ENCODE measurements at regions not wholly inside any gene's neighbourhood (a gene's known extent, or its start where the extent isn't known, plus 50 kb on each side); places are given as distances from the start of the nearest gene placed in this dataset.

DNA sequence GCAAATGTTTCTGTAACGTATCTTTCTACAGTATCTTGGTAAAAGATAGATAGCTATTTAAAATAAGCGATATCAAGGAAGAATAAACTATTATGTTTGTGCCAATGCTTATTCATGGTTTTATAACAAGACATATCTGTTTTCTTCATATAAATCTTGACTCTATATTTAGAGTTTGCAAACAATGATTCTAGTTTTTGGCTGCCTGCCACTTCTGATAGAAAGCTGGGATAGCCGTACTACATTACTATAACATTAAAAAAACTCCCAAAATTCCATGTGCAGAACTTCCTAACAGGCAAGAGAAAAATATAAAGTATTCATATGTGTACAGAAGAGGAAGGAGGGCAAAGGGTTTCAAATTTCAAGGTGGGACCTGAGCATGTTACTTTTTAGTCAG, 985.0 kb downstream of the BCL11A start:
- no peaks in the 10 kb centered on the region for H3K9me3 ChIP-seq
- H3K4me1 ChIP-seq: no peaks in the 10 kb centered on the region
- DNase-seq: no peak
- H3K27ac ChIP-seq: no peak overlapping the region
- H3K36me3 ChIP-seq: no peaks in the 10 kb centered on the region
- H3K27me3 ChIP-seq: no peaks in the 10 kb centered on the region
- no peak overlapping the region for H3K4me3 ChIP-seq
- TF ChIP-seq POLR2A (IDR thresholded peaks at IDR 0.05): no peak
- TF ChIP-seq, protein P1, sequence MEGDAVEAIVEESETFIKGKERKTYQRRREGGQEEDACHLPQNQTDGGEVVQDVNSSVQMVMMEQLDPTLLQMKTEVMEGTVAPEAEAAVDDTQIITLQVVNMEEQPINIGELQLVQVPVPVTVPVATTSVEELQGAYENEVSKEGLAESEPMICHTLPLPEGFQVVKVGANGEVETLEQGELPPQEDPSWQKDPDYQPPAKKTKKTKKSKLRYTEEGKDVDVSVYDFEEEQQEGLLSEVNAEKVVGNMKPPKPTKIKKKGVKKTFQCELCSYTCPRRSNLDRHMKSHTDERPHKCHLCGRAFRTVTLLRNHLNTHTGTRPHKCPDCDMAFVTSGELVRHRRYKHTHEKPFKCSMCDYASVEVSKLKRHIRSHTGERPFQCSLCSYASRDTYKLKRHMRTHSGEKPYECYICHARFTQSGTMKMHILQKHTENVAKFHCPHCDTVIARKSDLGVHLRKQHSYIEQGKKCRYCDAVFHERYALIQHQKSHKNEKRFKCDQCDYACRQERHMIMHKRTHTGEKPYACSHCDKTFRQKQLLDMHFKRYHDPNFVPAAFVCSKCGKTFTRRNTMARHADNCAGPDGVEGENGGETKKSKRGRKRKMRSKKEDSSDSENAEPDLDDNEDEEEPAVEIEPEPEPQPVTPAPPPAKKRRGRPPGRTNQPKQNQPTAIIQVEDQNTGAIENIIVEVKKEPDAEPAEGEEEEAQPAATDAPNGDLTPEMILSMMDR (IDR thresholded peaks at IDR 0.05): no peak

DNA sequence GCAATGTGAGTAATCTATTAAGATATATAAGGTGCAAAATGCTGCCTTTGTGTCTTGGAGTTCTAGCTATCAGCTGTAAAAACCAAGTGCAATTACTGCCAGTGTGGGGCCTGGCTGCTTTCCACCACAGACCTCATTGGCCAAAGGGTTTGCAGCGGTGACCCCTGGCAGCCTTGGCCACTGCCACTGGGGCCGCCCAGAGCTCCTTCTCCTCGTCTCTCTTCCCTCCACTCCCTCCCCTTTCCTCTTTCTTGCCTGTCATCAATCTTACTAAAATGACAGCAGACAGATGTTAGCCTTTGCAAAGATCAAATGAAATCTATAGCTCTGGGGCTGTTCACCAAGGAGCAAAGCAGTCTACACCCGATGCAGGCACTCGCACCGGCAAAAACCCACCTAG, 986.3 kb downstream of the BCL11A start:
- H3K27me3 ChIP-seq: no peaks in the 10 kb centered on the region
- DNase-seq: no peak
- no peaks in the 10 kb centered on the region for H3K9me3 ChIP-seq
- no peaks in the 10 kb centered on the region for H3K36me3 ChIP-seq
- H3K4me3 ChIP-seq: no peak overlapping the region
- no peaks in the 10 kb centered on the region for H3K4me1 ChIP-seq
- H3K27ac ChIP-seq: no peak overlapping the region
- TF ChIP-seq, protein P1 (IDR thresholded peaks at IDR 0.05): no peak
- TF ChIP-seq POLR2A (IDR thresholded peaks at IDR 0.05): no peak

DNA sequence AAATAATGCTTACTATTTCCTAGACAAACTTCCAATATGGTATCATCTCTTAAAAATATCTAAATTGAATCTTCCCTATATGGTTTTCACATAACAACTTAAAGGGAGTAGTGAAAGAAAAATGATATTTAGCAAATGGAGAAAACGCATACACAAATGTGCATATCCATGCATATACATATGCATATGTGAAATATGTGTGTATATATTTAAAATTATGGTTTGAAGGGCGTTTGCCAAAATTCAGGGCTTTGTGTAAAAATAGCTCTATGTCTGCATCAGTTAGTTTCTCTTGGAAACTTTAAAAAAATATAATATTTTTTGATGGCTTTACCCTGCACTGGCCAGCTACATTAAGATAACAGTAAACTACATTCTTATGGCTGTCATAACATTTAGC, 986.7 kb downstream of the BCL11A start:
- H3K36me3 ChIP-seq: no peaks in the 10 kb centered on the region
- H3K4me1 ChIP-seq: no peaks in the 10 kb centered on the region
- DNase-seq: no peak
- no peaks in the 10 kb centered on the region for H3K9me3 ChIP-seq
- TF ChIP-seq, protein P1 (IDR thresholded peaks at IDR 0.05): no peak
- no peak for TF ChIP-seq POLR2A (IDR thresholded peaks at IDR 0.05)
- no peak overlapping the region for H3K27ac ChIP-seq
- H3K27me3 ChIP-seq: no peaks in the 10 kb centered on the region
- H3K4me3 ChIP-seq: no peak overlapping the region

DNA sequence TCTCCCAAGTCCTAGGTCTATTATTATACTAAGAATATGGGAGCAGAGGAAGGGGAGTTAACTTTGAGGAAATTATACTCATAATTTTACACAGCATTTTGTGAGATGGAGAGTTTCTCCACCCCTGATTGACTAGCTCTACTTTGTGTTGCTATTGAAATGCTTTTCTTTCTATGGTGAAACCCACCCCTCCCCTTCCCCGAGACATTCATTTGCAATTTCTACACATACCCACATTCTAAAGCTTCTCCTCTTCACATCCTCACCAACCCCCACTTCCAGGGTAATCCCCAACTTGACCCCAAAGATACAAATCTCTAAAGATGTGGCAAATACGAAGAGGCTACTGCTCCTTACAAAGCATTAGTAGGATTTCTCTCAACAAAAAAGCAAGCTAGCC, 992.2 kb downstream of the BCL11A start:
- TF ChIP-seq, protein P1 (IDR thresholded peaks at IDR 0.05): no peak
- TF ChIP-seq POLR2A (IDR thresholded peaks at IDR 0.05): no peak
- Histone ChIP-seq H3K9me3 (no peaks in the 10 kb centered on the region), H3K27me3 (no peaks in the 10 kb centered on the region), H3K36me3 (no peaks in the 10 kb centered on the region), H3K4me1 (no peaks in the 10 kb centered on the region), H3K4me3 (no peak overlapping the region), H3K27ac (no peak overlapping the region)
- no peak for DNase-seq

DNA sequence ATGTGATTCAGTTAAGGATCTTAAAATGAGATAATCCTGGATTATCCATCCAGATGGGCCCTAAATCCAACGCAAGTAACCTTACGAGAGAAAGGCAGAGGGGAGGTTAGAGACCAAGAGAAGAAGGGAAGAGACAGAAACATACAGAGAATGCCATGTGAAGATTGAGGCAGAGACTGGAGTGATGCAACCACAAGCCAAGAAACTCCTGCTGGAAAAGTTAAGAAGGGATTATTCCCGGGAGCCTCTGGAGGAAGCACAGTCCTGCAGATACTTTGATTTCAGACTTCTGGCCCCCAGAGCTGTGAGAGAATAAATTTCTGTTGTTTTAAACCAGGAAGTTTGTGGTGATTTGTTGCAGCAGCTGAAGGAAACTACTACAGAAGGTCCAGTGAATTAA, 992.7 kb downstream of the BCL11A start:
- Histone ChIP-seq H3K4me1 (no peaks in the 10 kb centered on the region), H3K27me3 (no peaks in the 10 kb centered on the region), H3K4me3 (no peak overlapping the region), H3K9me3 (no peaks in the 10 kb centered on the region), H3K27ac (no peak overlapping the region), H3K36me3 (no peaks in the 10 kb centered on the region)
- DNase-seq: no peak
- TF ChIP-seq, protein P1 (IDR thresholded peaks at IDR 0.05): no peak
- TF ChIP-seq POLR2A (IDR thresholded peaks at IDR 0.05): no peak

DNA sequence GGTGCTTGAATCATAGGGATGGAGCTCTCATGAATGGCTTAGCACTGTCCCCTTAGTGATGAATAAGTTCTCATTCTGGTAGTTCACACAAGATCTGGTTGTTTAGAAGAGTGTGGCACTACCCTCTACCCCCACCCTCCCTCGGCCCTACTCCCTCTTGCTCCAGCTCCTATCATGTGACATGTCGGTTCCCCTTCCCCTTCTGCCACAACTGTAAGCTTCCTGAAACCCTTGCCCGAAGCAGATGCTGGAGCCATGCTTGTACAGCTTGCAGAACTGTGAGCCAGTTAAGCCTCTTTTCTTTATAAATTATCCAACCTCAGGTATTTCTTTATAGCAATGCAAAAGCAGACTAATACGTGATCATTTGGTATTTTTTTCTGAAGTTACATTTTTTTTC, 1012.6 kb downstream of the BCL11A start:
- Histone ChIP-seq H3K4me3 (no peak overlapping the region), H3K9me3 (no peaks in the 10 kb centered on the region), H3K36me3 (no peaks in the 10 kb centered on the region), H3K27ac (no peak overlapping the region), H3K4me1 (no peaks in the 10 kb centered on the region), H3K27me3 (no peaks in the 10 kb centered on the region)
- no peak for DNase-seq
- no peak for TF ChIP-seq POLR2A (IDR thresholded peaks at IDR 0.05)
- TF ChIP-seq, protein P1 (IDR thresholded peaks at IDR 0.05): no peak

All from Peyer's patch (tissue), 4 donors.